Left lung (tissue), 4 donors: ENCODE measurements at regions not wholly inside any gene's neighbourhood (a gene's known extent, or its start where the extent isn't known, plus 50 kb on each side); places are given as distances from the start of the nearest gene placed in this dataset.

Experiments
- ATAC-seq: fragments of 200-7000 bp; cut with Tn5 transposase; one replicate; pipeline ENCODE4 v1.9.1; 2020; ENCODE audit warnings: moderate library complexity
- DNase-seq, 4 donors: peaks; one replicate each; pipeline ENCODE4 v3.0.0-alpha.2; 2013 to 2020
- H3K27ac ChIP-seq, 2 donors: fragments of 200-600 bp; sonication (generic) in 1 of 2; one replicate each; pipeline versions ENCODE4 v1.5.0 to v1.8.0; 2020 to 2021
- H3K27me3 ChIP-seq, 2 donors: fragments of 200-600 bp; sonication (generic) in 1 of 2; one replicate each; pipeline versions ENCODE4 v1.5.0 to v1.8.0; 2020 to 2021
- H3K36me3 ChIP-seq, 2 donors: fragments of 200-600 bp; sonication (generic) in 1 of 2; one replicate each; pipeline versions ENCODE4 v1.5.0 to v1.8.0; 2020 to 2021
- H3K4me1 ChIP-seq, 2 donors: fragments of 200-600 bp; one replicate each; pipeline ENCODE4 v1.8.0; 2021
- H3K4me3 ChIP-seq, 2 donors: fragments of 200-600 bp; sonication (generic) in 1 of 2; one replicate each; pipeline versions ENCODE4 v1.5.0 to v1.8.0; 2020 to 2021; ENCODE audit warnings: mild to moderate bottlenecking in 1 of 2
- H3K9me3 ChIP-seq, 2 donors: fragments of 200-600 bp; sonication (generic) in 1 of 2; one replicate each; pipeline versions ENCODE4 v1.5.0 to v1.8.0; 2020 to 2021
- intact Hi-C, 2 donors: fragments of 100-400 bp; cut with DNase I; formaldehyde crosslinking; loops; one replicate each; pipeline versions ENCODE4 v1.11.2 to v1.14.2; 2022
- TF ChIP-seq, protein P1 (sequence below), 2 donors: fragments of 200-600 bp; sonication (generic) in 1 of 2; IDR thresholded peaks; one replicate each; pipeline versions ENCODE4 v1.5.0 to v1.8.0; 2021; ENCODE audit warnings: antibody characterized with exemption in 2 of 2
- donor health status: DM: no; HTN: yes; CAD: no.
- donor health status: DM: no; HTN: no; CAD: no.

DNA sequence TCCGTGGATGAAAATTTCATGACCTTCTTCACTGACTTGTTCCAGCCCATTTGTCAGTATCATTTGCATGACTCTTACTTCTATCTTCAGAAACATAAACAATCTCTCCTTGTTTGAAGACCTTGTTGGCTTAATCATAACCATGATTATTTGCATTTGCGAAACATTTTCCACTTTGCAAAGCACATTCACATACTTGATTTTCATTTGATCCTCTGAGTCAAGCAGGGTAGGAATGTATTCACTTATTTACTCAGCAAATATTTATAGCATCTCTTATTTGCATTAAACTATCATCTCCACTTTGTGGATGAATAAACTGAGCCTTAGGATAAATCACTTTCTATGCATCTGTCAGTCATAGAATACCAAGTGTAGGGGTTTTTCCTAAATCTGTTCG lies 343.0 kb upstream of the SGCD start:
- no peaks in the 10 kb centered on the region for H3K27me3 ChIP-seq
- H3K36me3 ChIP-seq = no peaks in the 10 kb centered on the region
- ATAC-seq (no peak), DNase-seq (no peak)
- TF ChIP-seq, protein P1, sequence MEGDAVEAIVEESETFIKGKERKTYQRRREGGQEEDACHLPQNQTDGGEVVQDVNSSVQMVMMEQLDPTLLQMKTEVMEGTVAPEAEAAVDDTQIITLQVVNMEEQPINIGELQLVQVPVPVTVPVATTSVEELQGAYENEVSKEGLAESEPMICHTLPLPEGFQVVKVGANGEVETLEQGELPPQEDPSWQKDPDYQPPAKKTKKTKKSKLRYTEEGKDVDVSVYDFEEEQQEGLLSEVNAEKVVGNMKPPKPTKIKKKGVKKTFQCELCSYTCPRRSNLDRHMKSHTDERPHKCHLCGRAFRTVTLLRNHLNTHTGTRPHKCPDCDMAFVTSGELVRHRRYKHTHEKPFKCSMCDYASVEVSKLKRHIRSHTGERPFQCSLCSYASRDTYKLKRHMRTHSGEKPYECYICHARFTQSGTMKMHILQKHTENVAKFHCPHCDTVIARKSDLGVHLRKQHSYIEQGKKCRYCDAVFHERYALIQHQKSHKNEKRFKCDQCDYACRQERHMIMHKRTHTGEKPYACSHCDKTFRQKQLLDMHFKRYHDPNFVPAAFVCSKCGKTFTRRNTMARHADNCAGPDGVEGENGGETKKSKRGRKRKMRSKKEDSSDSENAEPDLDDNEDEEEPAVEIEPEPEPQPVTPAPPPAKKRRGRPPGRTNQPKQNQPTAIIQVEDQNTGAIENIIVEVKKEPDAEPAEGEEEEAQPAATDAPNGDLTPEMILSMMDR (IDR thresholded peaks at IDR 0.05) = no peak
- H3K9me3 ChIP-seq = no peaks in the 10 kb centered on the region
- intact Hi-C loops = no loop called here
- H3K4me1 ChIP-seq = no peaks in the 10 kb centered on the region
- no peak overlapping the region for H3K27ac ChIP-seq
- no peak overlapping the region for H3K4me3 ChIP-seq

DNA sequence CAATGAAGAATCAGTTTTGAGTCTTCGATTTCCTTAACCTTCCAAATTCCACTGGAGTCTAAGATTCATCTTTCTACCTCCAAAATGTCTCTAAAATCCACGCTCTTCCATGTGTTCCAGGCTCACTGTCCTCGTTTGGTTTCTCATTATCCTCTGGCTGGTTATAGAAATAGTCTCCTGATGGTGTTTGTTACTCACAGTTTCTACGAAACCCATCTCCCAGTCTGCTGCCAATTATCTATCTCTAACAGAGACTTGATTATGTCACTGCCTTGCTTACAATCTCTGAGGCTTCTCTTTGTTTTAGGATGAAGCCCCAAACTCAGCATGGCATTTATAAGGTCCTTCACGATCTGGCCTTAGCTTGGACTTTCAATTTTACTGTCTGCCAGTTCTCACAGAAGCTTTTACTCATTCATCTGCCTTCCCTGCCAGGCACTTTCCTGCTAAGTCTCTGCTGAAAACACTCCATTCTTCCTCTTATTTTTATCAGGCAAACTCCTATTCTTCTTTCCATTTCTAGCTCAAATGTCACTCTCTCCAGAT lies 339.6 kb upstream of the SGCD start:
- TF ChIP-seq, protein P1 (IDR thresholded peaks at IDR 0.05) = no peak
- H3K4me1 ChIP-seq = no peaks in the 10 kb centered on the region
- intact Hi-C loops = no loop called here

DNA sequence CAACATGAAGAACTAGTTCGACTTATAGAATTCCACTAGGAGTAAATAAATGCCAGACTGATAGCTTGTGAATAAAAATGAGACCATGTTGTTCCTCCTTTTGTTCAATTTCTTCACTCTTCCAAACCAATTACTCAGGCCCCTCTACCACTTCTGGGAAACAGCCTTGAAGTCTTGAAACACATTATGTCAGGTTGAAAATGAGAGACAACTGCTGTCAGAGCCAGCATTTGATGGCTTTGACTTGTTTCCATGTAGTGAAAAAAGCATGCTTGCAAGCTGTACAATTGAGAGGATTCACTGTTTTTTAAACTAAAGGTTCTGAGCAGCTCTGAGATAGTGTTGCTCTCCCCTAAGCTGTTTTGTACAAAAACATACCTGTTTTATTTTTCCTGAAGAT lies 337.1 kb upstream of the SGCD start:
- intact Hi-C loops = no loop called here
- ATAC-seq (no peak), DNase-seq (no peak)
- H3K27me3 ChIP-seq = no peaks in the 10 kb centered on the region
- TF ChIP-seq, protein P1 (IDR thresholded peaks at IDR 0.05) = no peak
- H3K36me3 ChIP-seq = no peaks in the 10 kb centered on the region
- no peaks in the 10 kb centered on the region for H3K4me1 ChIP-seq
- no peaks in the 10 kb centered on the region for H3K9me3 ChIP-seq
- H3K27ac ChIP-seq = no peak overlapping the region
- no peak overlapping the region for H3K4me3 ChIP-seq

More for the DNA sequence above, 339.6 kb upstream of the SGCD start:
- H3K9me3 ChIP-seq = no peaks in the 10 kb centered on the region
- H3K27me3 ChIP-seq = no peaks in the 10 kb centered on the region
- H3K4me3 ChIP-seq = no peak overlapping the region
- no peak overlapping the region for H3K27ac ChIP-seq
- DNase-seq (no peak), ATAC-seq (no peak)
- no peaks in the 10 kb centered on the region for H3K36me3 ChIP-seq

DNA sequence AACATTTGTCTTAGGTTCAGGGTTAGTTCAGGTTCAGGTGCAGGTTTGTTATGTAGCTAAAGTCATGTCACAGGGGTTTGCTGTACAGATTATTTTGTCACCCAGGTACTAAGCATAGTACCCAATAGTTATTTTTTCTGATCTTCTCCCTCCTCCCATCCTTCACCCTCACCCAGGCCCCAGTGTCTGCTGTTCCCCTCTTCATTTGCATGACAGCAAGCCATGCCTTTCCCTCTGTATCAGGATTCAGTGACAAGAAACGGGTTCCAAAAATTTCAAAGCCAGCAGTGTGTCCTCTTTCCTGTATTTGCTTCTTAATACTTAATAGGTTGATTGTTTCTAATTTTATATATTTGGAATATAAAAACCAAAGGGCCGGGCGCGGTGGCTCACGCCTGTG lies 330.8 kb upstream of the SGCD start:
- Histone ChIP-seq H3K9me3 (no peaks in the 10 kb centered on the region), H3K27me3 (no peaks in the 10 kb centered on the region), H3K4me1 (no peaks in the 10 kb centered on the region), H3K4me3 (no peak overlapping the region), H3K27ac (no peak overlapping the region), H3K36me3 (no peaks in the 10 kb centered on the region)
- no peak for ATAC-seq
- TF ChIP-seq, protein P1 (IDR thresholded peaks at IDR 0.05) = no peak
- intact Hi-C loops = no loop called here
- DNase-seq = no peak

DNA sequence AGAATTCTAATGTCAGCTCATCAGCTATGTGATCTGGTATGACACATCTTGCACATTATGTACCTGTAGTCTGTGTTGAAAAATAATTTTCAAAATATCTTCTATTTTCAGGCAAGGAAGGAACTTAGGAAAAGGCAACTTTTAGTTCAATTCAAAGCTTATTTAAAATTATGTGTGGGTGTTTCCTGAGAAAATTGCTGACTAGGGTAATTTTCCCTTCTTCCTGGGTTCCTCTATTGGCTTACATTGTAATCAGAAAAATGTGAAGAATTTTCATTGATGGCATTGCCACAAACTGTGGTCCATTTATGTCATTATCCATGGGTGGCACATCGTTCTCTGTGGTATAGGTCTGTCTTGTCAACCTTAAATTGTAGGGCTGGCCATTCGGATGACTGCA lies 328.7 kb upstream of the SGCD start:
- DNase-seq (no peak), ATAC-seq (no peak)
- TF ChIP-seq, protein P1 (IDR thresholded peaks at IDR 0.05) = no peak
- Histone ChIP-seq H3K36me3 (no peaks in the 10 kb centered on the region), H3K27ac (no peak overlapping the region), H3K9me3 (no peaks in the 10 kb centered on the region), H3K4me1 (no peaks in the 10 kb centered on the region), H3K27me3 (no peaks in the 10 kb centered on the region), H3K4me3 (no peak overlapping the region)
- intact Hi-C loops = no loop called here
